Fibroblast of lung (primary cell): ENCODE measurements at regions not wholly inside any gene's neighbourhood (a gene's known extent, or its start where the extent isn't known, plus 50 kb on each side); places are given as distances from the start of the nearest gene placed in this dataset.
A peak's percentile ranks its signal among the peaks of the same experiment; 100 is the strongest.

Source experiments
- DNase-seq, 2 donors: peaks; one replicate each; pipeline versions ENCODE4 v3.0.0 to v3.0.0-alpha.2; 2010; ENCODE audit warnings: low read depth in 2 of 2
- H2AFZ ChIP-seq: 2 replicates; pipeline ENCODE4 v1.5.1; 2012; ENCODE audit warnings: low read length, control low read depth, inconsistent platforms
- H3K27ac ChIP-seq: 2 replicates; pipeline ENCODE4 v1.5.1; 2011; ENCODE audit warnings: low read length, control low read depth; ENCODE audit not compliant: insufficient read depth
- H3K27me3 ChIP-seq: 2 replicates; pipeline ENCODE4 v1.5.1; 2011; ENCODE audit warnings: mild to moderate bottlenecking, low read length; ENCODE audit not compliant: control insufficient read depth, insufficient read depth
- H3K36me3 ChIP-seq: 2 replicates; pipeline ENCODE4 v1.5.1; 2011; ENCODE audit warnings: low read length; ENCODE audit not compliant: control insufficient read depth, insufficient read depth
- H3K4me1 ChIP-seq: 2 replicates; pipeline ENCODE4 v1.5.1; 2011; ENCODE audit warnings: low read length; ENCODE audit not compliant: control insufficient read depth, insufficient read depth; ENCODE audit errors: extremely low read depth
- H3K4me2 ChIP-seq: 2 replicates; pipeline ENCODE4 v1.5.1; 2011; ENCODE audit warnings: low read length, control low read depth; ENCODE audit not compliant: insufficient read depth; ENCODE audit errors: extremely low read depth
- H3K4me3 ChIP-seq, 4 experiments: fragments of 200-600 bp in 1 of 4; sonication (generic) in 1 of 4; replicated peaks in 1 of 4; 2 replicates each; pipeline ENCODE4 v1.5.1; 2011 to 2016; ENCODE audit warnings: low read length in 4 of 4, low read depth in 3 of 4, mild to moderate bottlenecking in 3 of 4, control low read depth in 2 of 4, inconsistent platforms in 1 of 4, mixed read lengths in 1 of 4; ENCODE audit not compliant: insufficient read depth in 1 of 4; ENCODE audit errors: control extremely low read depth in 1 of 4
- H3K79me2 ChIP-seq: 2 replicates; pipeline ENCODE4 v1.5.1; 2012; ENCODE audit warnings: mild to moderate bottlenecking, low read length, inconsistent platforms; ENCODE audit not compliant: control insufficient read depth, insufficient read depth
- H3K9ac ChIP-seq: 2 replicates; pipeline ENCODE4 v1.5.1; 2011; ENCODE audit warnings: mild to moderate bottlenecking, low read length, control low read depth; ENCODE audit not compliant: insufficient read depth
- H3K9me3 ChIP-seq: 2 replicates; pipeline ENCODE4 v1.5.1; 2012; ENCODE audit warnings: low read depth, low read length; ENCODE audit not compliant: control insufficient read depth, insufficient read depth
- H4K20me1 ChIP-seq: 2 replicates; pipeline ENCODE4 v1.5.1; 2011; ENCODE audit warnings: low read length; ENCODE audit not compliant: control insufficient read depth, insufficient read depth; ENCODE audit errors: extremely low read depth
- EZH2 ChIP-seq: IDR thresholded peaks from 2 replicates; pipeline ENCODE4 v1.5.1; 2012; ENCODE audit warnings: low read length, control low read depth, mild to moderate bottlenecking; ENCODE audit errors: missing control alignments
- TF ChIP-seq, protein P1 (sequence below), 2 donors: IDR thresholded peaks in 1 of 2; conservative IDR thresholded peaks in 1 of 2; 1 replicate in 1 of 2; 2 replicates in 1 of 2; pipeline ENCODE4 v1.5.1; 2011 to 2012; ENCODE audit warnings: low read length in 2 of 2, control low read depth in 1 of 2, inconsistent platforms in 1 of 2, low read depth in 1 of 2, mild to moderate bottlenecking in 1 of 2

DNA sequence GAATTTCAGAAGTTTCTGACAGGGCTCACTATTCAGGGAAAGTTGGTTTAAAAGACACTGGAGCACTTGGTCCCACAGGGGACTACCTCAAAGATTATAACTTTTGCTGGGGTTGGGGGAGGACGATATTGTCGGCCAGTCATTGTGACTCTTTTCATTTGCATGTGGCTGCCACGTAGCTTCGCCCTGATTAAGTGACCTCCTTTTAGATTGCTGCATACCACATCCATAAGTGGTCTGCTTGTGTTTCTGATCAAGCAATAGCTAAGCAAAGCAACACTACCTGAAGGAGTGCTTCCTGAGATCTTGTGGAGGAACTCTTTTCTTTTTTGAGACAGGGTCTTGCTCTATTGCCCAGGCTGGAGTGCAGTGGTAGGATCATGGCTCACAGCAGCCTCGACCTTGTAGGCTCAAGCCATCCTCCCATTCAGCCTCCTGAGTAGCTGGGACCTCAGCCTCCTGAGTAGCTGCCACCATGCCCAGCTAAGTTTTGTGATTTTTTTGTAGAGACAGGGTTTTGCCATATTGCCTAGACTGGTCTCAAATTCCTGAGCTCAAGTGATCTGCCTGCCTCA, 691.3 kb downstream of the EPM2A start:
- no peak for TF ChIP-seq EZH2
- TF ChIP-seq, protein P1, sequence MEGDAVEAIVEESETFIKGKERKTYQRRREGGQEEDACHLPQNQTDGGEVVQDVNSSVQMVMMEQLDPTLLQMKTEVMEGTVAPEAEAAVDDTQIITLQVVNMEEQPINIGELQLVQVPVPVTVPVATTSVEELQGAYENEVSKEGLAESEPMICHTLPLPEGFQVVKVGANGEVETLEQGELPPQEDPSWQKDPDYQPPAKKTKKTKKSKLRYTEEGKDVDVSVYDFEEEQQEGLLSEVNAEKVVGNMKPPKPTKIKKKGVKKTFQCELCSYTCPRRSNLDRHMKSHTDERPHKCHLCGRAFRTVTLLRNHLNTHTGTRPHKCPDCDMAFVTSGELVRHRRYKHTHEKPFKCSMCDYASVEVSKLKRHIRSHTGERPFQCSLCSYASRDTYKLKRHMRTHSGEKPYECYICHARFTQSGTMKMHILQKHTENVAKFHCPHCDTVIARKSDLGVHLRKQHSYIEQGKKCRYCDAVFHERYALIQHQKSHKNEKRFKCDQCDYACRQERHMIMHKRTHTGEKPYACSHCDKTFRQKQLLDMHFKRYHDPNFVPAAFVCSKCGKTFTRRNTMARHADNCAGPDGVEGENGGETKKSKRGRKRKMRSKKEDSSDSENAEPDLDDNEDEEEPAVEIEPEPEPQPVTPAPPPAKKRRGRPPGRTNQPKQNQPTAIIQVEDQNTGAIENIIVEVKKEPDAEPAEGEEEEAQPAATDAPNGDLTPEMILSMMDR (conservative IDR thresholded peaks at IDR 0.05 in 1 of 2, IDR thresholded peaks at IDR 0.05 in 1 of 2; ENCODE audit: low read depth in 1 of 2, low read length in 2 of 2): no peak
- Histone ChIP-seq H3K9me3 (no peaks in the 10 kb centered on the region), H3K4me1 (no peaks in the 10 kb centered on the region), H3K27ac (no peak overlapping the region), H4K20me1 (no peaks in the 10 kb centered on the region), H3K9ac (no peak overlapping the region), H3K4me2 (no peak overlapping the region), H3K4me3 (no peak overlapping the region), H3K79me2 (no peaks in the 10 kb centered on the region), H3K27me3 (no peaks in the 10 kb centered on the region), H3K36me3 (no peaks in the 10 kb centered on the region), H2AFZ (no peak overlapping the region)
- no peak for DNase-seq

DNA sequence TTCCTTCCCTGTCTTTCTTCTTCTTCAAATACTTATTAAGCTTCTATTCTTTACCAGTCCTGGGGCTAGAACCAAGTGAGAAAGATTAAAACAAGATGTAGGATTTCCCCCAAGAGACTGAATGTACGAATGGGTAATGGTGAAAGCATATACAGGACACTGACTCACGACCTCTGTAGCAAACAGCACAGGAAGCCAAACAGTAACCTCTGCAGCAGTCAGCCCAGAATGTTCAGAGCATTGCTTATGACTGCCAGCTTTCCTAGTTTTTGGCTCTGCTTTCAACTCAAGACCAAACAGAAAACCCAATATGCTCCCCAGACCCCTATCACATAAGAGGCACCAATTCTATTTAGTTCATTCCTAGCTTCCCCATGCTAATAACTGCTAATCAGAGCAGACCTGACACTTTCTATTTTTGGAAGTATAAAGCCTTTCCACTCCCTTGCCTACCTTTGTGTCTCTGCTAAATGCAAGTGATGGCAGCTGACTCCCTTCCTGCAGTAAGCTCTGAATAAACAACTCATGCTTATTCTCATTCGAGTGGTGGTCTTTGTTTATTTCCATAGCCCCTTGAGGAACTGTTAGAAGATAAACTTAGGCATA, 690.6 kb downstream of the EPM2A start:
- TF ChIP-seq, protein P1 (conservative IDR thresholded peaks at IDR 0.05 in 1 of 2, IDR thresholded peaks at IDR 0.05 in 1 of 2; ENCODE audit: low read depth in 1 of 2, low read length in 2 of 2): no peak
- TF ChIP-seq EZH2: no peak
- no peaks in the 10 kb centered on the region for H4K20me1 ChIP-seq
- no peaks in the 10 kb centered on the region for H3K79me2 ChIP-seq
- no peak overlapping the region for H2AFZ ChIP-seq
- H3K9ac ChIP-seq: no peak overlapping the region
- DNase-seq: peak; percentile 68 to 75
- no peaks in the 10 kb centered on the region for H3K36me3 ChIP-seq
- no peaks in the 10 kb centered on the region for H3K4me1 ChIP-seq
- H3K4me3 ChIP-seq: no peak overlapping the region
- H3K27me3 ChIP-seq: no peaks in the 10 kb centered on the region
- no peaks in the 10 kb centered on the region for H3K9me3 ChIP-seq
- H3K27ac ChIP-seq: no peak overlapping the region
- no peak overlapping the region for H3K4me2 ChIP-seq

DNA sequence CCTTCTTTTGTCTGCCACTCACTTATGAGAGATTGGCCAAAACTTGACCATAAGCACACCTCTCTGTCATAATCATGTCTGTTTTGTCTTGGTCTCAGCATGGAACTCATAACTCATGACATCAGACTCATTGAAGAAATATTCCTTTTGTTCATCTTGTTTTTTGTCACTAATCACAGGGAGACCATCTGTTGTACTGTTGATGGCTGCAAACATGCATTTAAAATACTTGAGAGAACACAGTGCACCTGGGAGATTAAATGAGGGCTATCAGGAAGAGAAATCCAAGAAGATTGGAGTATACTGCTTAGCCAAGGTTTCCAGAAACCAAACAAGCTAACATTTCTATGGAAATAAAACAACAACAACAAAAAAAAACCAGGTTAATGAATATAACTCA, 689.7 kb downstream of the EPM2A start:
- H3K4me3 ChIP-seq: no peak overlapping the region
- no peak for DNase-seq
- H3K9ac ChIP-seq: no peak overlapping the region
- no peaks in the 10 kb centered on the region for H3K4me1 ChIP-seq
- H4K20me1 ChIP-seq: no peaks in the 10 kb centered on the region
- no peaks in the 10 kb centered on the region for H3K27me3 ChIP-seq
- no peak overlapping the region for H3K27ac ChIP-seq
- TF ChIP-seq, protein P1 (conservative IDR thresholded peaks at IDR 0.05 in 1 of 2, IDR thresholded peaks at IDR 0.05 in 1 of 2; ENCODE audit: low read depth in 1 of 2, low read length in 2 of 2): no peak
- no peak for TF ChIP-seq EZH2
- no peaks in the 10 kb centered on the region for H3K9me3 ChIP-seq
- no peaks in the 10 kb centered on the region for H3K36me3 ChIP-seq
- no peaks in the 10 kb centered on the region for H3K79me2 ChIP-seq
- no peak overlapping the region for H3K4me2 ChIP-seq
- H2AFZ ChIP-seq: no peak overlapping the region
